ENCODE measurements at regions not wholly inside any gene's neighbourhood (a gene's known extent, or its start where the extent isn't known, plus 50 kb on each side); places are given as distances from the start of the nearest gene placed in this dataset.

GRCh38 chr4:26021417-26022345 lies 107.7 kb downstream of the SMIM20 start:
- Histone ChIP-seq H3K9me3 (ENCODE audit: insufficient read depth, low read depth, low read length) (no peaks in the 10 kb centered on the region), H3K27me3 (ENCODE audit: insufficient read depth, low read length) (no peaks in the 10 kb centered on the region), H2AFZ (ENCODE audit: insufficient read depth, low read length, poor library complexity) (no peak overlapping the region), H3K4me2 (ENCODE audit: low read length) (no peak overlapping the region), H2BK5ac (ENCODE audit: low read depth, low read length, poor library complexity) (no peak overlapping the region), H3K23ac (ENCODE audit: low read length) (no peak overlapping the region), H3K4me1 (ENCODE audit: control insufficient read depth in 1 of 2, insufficient read depth in 2 of 2, low read length in 2 of 2) (no peaks in the 10 kb centered on the region), H3K27ac (ENCODE audit: low read depth, low read length) (no peak overlapping the region), H4K8ac (ENCODE audit: low read depth, low read length) (no peak overlapping the region), H4K12ac (ENCODE audit: low read depth, low read length) (no peak overlapping the region), H2AK5ac (ENCODE audit: low read length) (no peak overlapping the region), H4K91ac (ENCODE audit: low read depth, low read length) (no peak overlapping the region), H3K79me1 (ENCODE audit: low read length) (no peaks in the 10 kb centered on the region), H2BK120ac (ENCODE audit: insufficient read depth, low read length, poor library complexity) (no peak overlapping the region), H3K9ac (ENCODE audit: low read length) (no peak overlapping the region), H3K36me3 (ENCODE audit: control insufficient read depth in 1 of 2, insufficient read depth in 2 of 2, low read length in 2 of 2) (no peaks in the 10 kb centered on the region), H2BK12ac (ENCODE audit: low read length) (no peak overlapping the region), H3K79me2 (ENCODE audit: control insufficient read depth, insufficient read depth, low read length, poor library complexity) (no peaks in the 10 kb centered on the region), H3K14ac (ENCODE audit: low read length) (no peak overlapping the region), H3K18ac (ENCODE audit: low read length) (no peak overlapping the region), H3K4ac (ENCODE audit: low read depth, low read length) (no peak overlapping the region), H3K4me3 (ENCODE audit: low read depth, low read length) (no peak overlapping the region)
- peak in 1 of 2 donors; percentile 60 for DNase-seq
- no CpG with 5 or more reads among the region's 8 CpGs for WGBS (ENCODE audit: extremely low coverage, insufficient coverage, insufficient read length)

- Histone ChIP-seq H2BK5ac (ENCODE audit: low read depth, low read length, poor library complexity) (no peak overlapping the region), H3K36me3 (ENCODE audit: control insufficient read depth in 1 of 2, insufficient read depth in 2 of 2, low read length in 2 of 2) (no peaks in the 10 kb centered on the region), H3K18ac (ENCODE audit: low read length) (no peak overlapping the region), H4K12ac (ENCODE audit: low read depth, low read length) (no peak overlapping the region), H3K14ac (ENCODE audit: low read length) (no peak overlapping the region), H3K79me2 (ENCODE audit: control insufficient read depth, insufficient read depth, low read length, poor library complexity) (no peaks in the 10 kb centered on the region), H3K4me2 (ENCODE audit: low read length) (no peak overlapping the region), H3K4me3 (ENCODE audit: low read depth, low read length) (no peak overlapping the region), H4K91ac (ENCODE audit: low read depth, low read length) (no peak overlapping the region), H3K23ac (ENCODE audit: low read length) (no peak overlapping the region), H2AK5ac (ENCODE audit: low read length) (no peak overlapping the region), H3K4me1 (ENCODE audit: control insufficient read depth in 1 of 2, insufficient read depth in 2 of 2, low read length in 2 of 2) (no peaks in the 10 kb centered on the region), H2AFZ (ENCODE audit: insufficient read depth, low read length, poor library complexity) (no peak overlapping the region), H3K27me3 (ENCODE audit: insufficient read depth, low read length) (no peaks in the 10 kb centered on the region), H3K27ac (ENCODE audit: low read depth, low read length) (no peak overlapping the region), H3K4ac (ENCODE audit: low read depth, low read length) (no peak overlapping the region), H3K9ac (ENCODE audit: low read length) (no peak overlapping the region), H3K9me3 (ENCODE audit: insufficient read depth, low read depth, low read length) (no peaks in the 10 kb centered on the region), H4K8ac (ENCODE audit: low read depth, low read length) (no peak overlapping the region), H3K79me1 (ENCODE audit: low read length) (no peaks in the 10 kb centered on the region), H2BK12ac (ENCODE audit: low read length) (no peak overlapping the region), H2BK120ac (ENCODE audit: insufficient read depth, low read length, poor library complexity) (no peak overlapping the region)
- no peak for DNase-seq
- WGBS (ENCODE audit: extremely low coverage, insufficient coverage, insufficient read length), result no CpG with 5 or more reads among the region's 7 CpGs
Measured at GRCh38 chr4:26022346-26023202, 108.6 kb downstream of the SMIM20 start.

GRCh38 chr4:26023203-26023972 lies 109.4 kb downstream of the SMIM20 start:
- Histone ChIP-seq H3K9me3 (ENCODE audit: insufficient read depth, low read depth, low read length) (peaks cover 1% of the 10 kb centered on the region), H2BK12ac (ENCODE audit: low read length) (no peak overlapping the region), H2AK5ac (ENCODE audit: low read length) (no peak overlapping the region), H3K23ac (ENCODE audit: low read length) (no peak overlapping the region), H3K4me3 (ENCODE audit: low read depth, low read length) (no peak overlapping the region), H3K4ac (ENCODE audit: low read depth, low read length) (no peak overlapping the region), H4K91ac (ENCODE audit: low read depth, low read length) (no peak overlapping the region), H3K9ac (ENCODE audit: low read length) (no peak overlapping the region), H3K14ac (ENCODE audit: low read length) (no peak overlapping the region), H3K79me2 (ENCODE audit: control insufficient read depth, insufficient read depth, low read length, poor library complexity) (no peaks in the 10 kb centered on the region), H3K79me1 (ENCODE audit: low read length) (no peaks in the 10 kb centered on the region), H3K27ac (ENCODE audit: low read depth, low read length) (no peak overlapping the region), H3K18ac (ENCODE audit: low read length) (no peak overlapping the region), H3K36me3 (ENCODE audit: control insufficient read depth in 1 of 2, insufficient read depth in 2 of 2, low read length in 2 of 2) (no peaks in the 10 kb centered on the region), H3K4me2 (ENCODE audit: low read length) (no peak overlapping the region), H4K8ac (ENCODE audit: low read depth, low read length) (no peak overlapping the region), H3K4me1 (ENCODE audit: control insufficient read depth in 1 of 2, insufficient read depth in 2 of 2, low read length in 2 of 2) (no peaks in the 10 kb centered on the region), H2BK120ac (ENCODE audit: insufficient read depth, low read length, poor library complexity) (no peak overlapping the region), H2BK5ac (ENCODE audit: low read depth, low read length, poor library complexity) (no peak overlapping the region), H3K27me3 (ENCODE audit: insufficient read depth, low read length) (no peaks in the 10 kb centered on the region), H2AFZ (ENCODE audit: insufficient read depth, low read length, poor library complexity) (no peak overlapping the region), H4K12ac (ENCODE audit: low read depth, low read length) (no peak overlapping the region)
- no peak for DNase-seq
- no CpG with 5 or more reads among the region's 11 CpGs for WGBS (ENCODE audit: extremely low coverage, insufficient coverage, insufficient read length)

GRCh38 chr4:26024079-26024478 lies 110.1 kb downstream of the SMIM20 start:
- no peak overlapping the region for H3K27ac ChIP-seq (ENCODE audit: low read depth, low read length)
- H2BK5ac ChIP-seq (ENCODE audit: low read depth, low read length, poor library complexity), result no peak overlapping the region
- H3K4me1 ChIP-seq (ENCODE audit: control insufficient read depth in 1 of 2, insufficient read depth in 2 of 2, low read length in 2 of 2), result peaks cover 0 to 3% of the 10 kb centered on the region in 2 experiments
- no peak overlapping the region for H4K91ac ChIP-seq (ENCODE audit: low read depth, low read length)
- H4K8ac ChIP-seq (ENCODE audit: low read depth, low read length), result no peak overlapping the region
- no peaks in the 10 kb centered on the region for H3K36me3 ChIP-seq (ENCODE audit: control insufficient read depth in 1 of 2, insufficient read depth in 2 of 2, low read length in 2 of 2)
- H3K79me1 ChIP-seq (ENCODE audit: low read length), result no peaks in the 10 kb centered on the region
- H3K79me2 ChIP-seq (ENCODE audit: control insufficient read depth, insufficient read depth, low read length, poor library complexity), result no peaks in the 10 kb centered on the region
- DNase-seq, result no peak
- no peak overlapping the region for H3K4me3 ChIP-seq (ENCODE audit: low read depth, low read length)
- H2BK12ac ChIP-seq (ENCODE audit: low read length), result no peak overlapping the region
- no peak overlapping the region for H2BK120ac ChIP-seq (ENCODE audit: insufficient read depth, low read length, poor library complexity)
- H3K9ac ChIP-seq (ENCODE audit: low read length), result no peak overlapping the region
- no peak overlapping the region for H3K4ac ChIP-seq (ENCODE audit: low read depth, low read length)
- no peak overlapping the region for H4K12ac ChIP-seq (ENCODE audit: low read depth, low read length)
- H2AFZ ChIP-seq (ENCODE audit: insufficient read depth, low read length, poor library complexity), result no peak overlapping the region
- no peak overlapping the region for H2AK5ac ChIP-seq (ENCODE audit: low read length)
- H3K18ac ChIP-seq (ENCODE audit: low read length), result no peak overlapping the region
- H3K14ac ChIP-seq (ENCODE audit: low read length), result no peak overlapping the region
- no peak overlapping the region for H3K23ac ChIP-seq (ENCODE audit: low read length)
- H3K4me2 ChIP-seq (ENCODE audit: low read length), result no peak overlapping the region
- WGBS (ENCODE audit: extremely low coverage, insufficient coverage, insufficient read length), result no CpG with 5 or more reads among the region's 5 CpGs
- H3K9me3 ChIP-seq (ENCODE audit: insufficient read depth, low read depth, low read length), result peaks cover 1% of the 10 kb centered on the region
- H3K27me3 ChIP-seq (ENCODE audit: insufficient read depth, low read length), result no peaks in the 10 kb centered on the region
